ENCODE measurements at regions not wholly inside any gene's neighbourhood (a gene's known extent, or its start where the extent isn't known, plus 50 kb on each side); places are given as distances from the start of the nearest gene placed in this dataset.

- no peak for DNase-seq (ENCODE audit: low read depth)
- TF ChIP-seq CTCF (IDR thresholded peaks at IDR 0.05; ENCODE audit: control insufficient read depth, insufficient read depth, low read depth, low read length, missing control alignments), result no peak
- no peak overlapping the region for H3K4me3 ChIP-seq (ENCODE audit: control insufficient read depth, low read depth, low read length)
These were observed 126.3 kb downstream of the ATPSCKMT start for GRCh38 chr5:10123254-10123989.

- TF ChIP-seq CTCF (IDR thresholded peaks at IDR 0.05; ENCODE audit: control insufficient read depth, insufficient read depth, low read depth, low read length, missing control alignments), result no peak
- no peak for DNase-seq (ENCODE audit: low read depth)
- H3K4me3 ChIP-seq (ENCODE audit: control insufficient read depth, low read depth, low read length), result no peak overlapping the region
These were observed 127.5 kb downstream of the ATPSCKMT start for GRCh38 chr5:10122076-10122726.

DNA sequence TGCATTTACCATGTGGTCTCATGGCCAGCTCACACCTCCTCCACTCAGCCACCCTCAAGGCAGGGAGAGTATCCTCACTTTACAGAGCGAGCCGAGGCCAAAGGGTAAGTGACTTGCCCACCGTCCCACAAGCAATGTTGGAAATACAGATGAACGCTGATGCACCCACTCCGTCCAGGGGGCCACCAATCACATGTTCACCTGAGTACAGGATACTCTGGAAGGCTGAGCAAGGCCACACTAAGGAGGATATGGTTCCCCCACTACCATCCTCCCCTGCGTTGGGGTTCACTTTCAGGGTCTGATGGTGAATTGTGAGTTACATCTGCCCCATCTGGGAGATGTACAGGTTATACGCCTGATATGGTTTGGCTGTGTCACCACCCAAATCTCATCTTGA lies 128.8 kb downstream of the ATPSCKMT start:
- H3K4me3 ChIP-seq (ENCODE audit: control insufficient read depth, low read depth, low read length), result no peak overlapping the region
- no peak for DNase-seq (ENCODE audit: low read depth)
- no peak for TF ChIP-seq CTCF (IDR thresholded peaks at IDR 0.05; ENCODE audit: control insufficient read depth, insufficient read depth, low read depth, low read length, missing control alignments)

DNA sequence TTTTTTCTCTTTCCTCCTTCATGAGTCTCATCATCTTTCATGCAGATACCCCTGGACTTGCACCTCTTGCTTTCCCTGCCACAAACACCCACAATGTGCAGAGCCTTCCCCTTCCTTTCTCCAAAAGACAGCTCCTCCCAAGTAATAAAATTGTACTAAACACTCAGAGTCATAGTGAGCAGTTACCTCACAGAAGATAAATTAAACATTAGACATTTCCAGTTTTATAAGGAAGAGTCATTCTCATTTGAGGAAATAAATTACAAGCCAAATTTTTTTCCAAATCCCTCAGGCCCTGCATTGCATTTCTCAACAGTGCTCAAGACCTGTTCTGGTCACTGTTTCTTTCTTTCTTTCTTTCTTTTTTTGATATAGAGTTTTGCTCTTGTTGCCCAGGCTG lies 131.5 kb downstream of the ATPSCKMT start:
- peak; percentile 48 for DNase-seq (ENCODE audit: low read depth)
- no peak for TF ChIP-seq CTCF (IDR thresholded peaks at IDR 0.05; ENCODE audit: control insufficient read depth, insufficient read depth, low read depth, low read length, missing control alignments)
- no peak overlapping the region for H3K4me3 ChIP-seq (ENCODE audit: control insufficient read depth, low read depth, low read length)

- no peak for DNase-seq (ENCODE audit: low read depth)
- TF ChIP-seq CTCF (IDR thresholded peaks at IDR 0.05; ENCODE audit: control insufficient read depth, insufficient read depth, low read depth, low read length, missing control alignments), result no peak
- no peak overlapping the region for H3K4me3 ChIP-seq (ENCODE audit: control insufficient read depth, low read depth, low read length)
These were observed 133.1 kb downstream of the ATPSCKMT start for GRCh38 chr5:10116594-10116993.

GRCh38 chr5:10115669-10116068 lies 134.0 kb downstream of the ATPSCKMT start:
- no peak overlapping the region for H3K4me3 ChIP-seq (ENCODE audit: control insufficient read depth, low read depth, low read length)
- DNase-seq (ENCODE audit: low read depth), result no peak
- TF ChIP-seq CTCF (IDR thresholded peaks at IDR 0.05; ENCODE audit: control insufficient read depth, insufficient read depth, low read depth, low read length, missing control alignments), result no peak
